Adrenal gland (tissue), 5 donors: ENCODE measurements at regions not wholly inside any gene's neighbourhood (a gene's known extent, or its start where the extent isn't known, plus 50 kb on each side); places are given as distances from the start of the nearest gene placed in this dataset.

Source experiments
- CTCF ChIP-seq, 6 experiments: fragments of 450-650 bp in 4 of 6; fragments of 200-600 bp in 2 of 6; sonication (generic) in 1 of 6; IDR thresholded peaks; 1 replicate in 5 of 6; 2 replicates in 1 of 6; pipeline versions ENCODE4 v1.5.1 to v1.8.0; 2016 to 2021; ENCODE audit warnings: antibody characterized with exemption in 6 of 6, mild to moderate bottlenecking in 2 of 6, moderate library complexity in 1 of 6
- POLR2A ChIP-seq, 2 donors: fragments of 450-650 bp; IDR thresholded peaks; one replicate each; pipeline ENCODE4 v1.6.1; 2017; ENCODE audit warnings: antibody characterized with exemption in 2 of 2, mild to moderate bottlenecking in 2 of 2, moderate library complexity in 1 of 2
- donor health status: DM: no; HTN: no; CAD: no.

GRCh38 chr18:38768504-38768903, 1202.9 kb upstream of the CELF4 start:
- no peak for TF ChIP-seq CTCF (IDR thresholded peaks at IDR 0.05)
- no peak for TF ChIP-seq POLR2A (IDR thresholded peaks at IDR 0.05)
